CD4-positive, CD25-positive, alpha-beta regulatory T cell (primary cell): ENCODE measurements at regions not wholly inside any gene's neighbourhood (a gene's known extent, or its start where the extent isn't known, plus 50 kb on each side); places are given as distances from the start of the nearest gene placed in this dataset.

Experiments
- ATAC-seq, 2 donors: fragments of 150-1000 bp; cut with Tn5 transposase; one replicate each; pipeline ENCODE4 v1.10.0; 2021; ENCODE audit warnings: low read depth in 2 of 2, moderate number of reproducible peaks in 2 of 2, moderate library complexity in 1 of 2
- DNase-seq, 3 donors: peaks; one replicate each; pipeline versions ENCODE4 v3.0.0 to v3.0.0-alpha.2; 2012 to 2022; ENCODE audit warnings: mixed read lengths in 1 of 3
- H3K27ac ChIP-seq: one replicate; pipeline ENCODE4 v1.7.0; 2013; ENCODE audit warnings: mild to moderate bottlenecking, low read length; ENCODE audit not compliant: insufficient read depth, poor library complexity, severe bottlenecking
- H3K27me3 ChIP-seq: one replicate; pipeline ENCODE4 v1.7.0; 2013; ENCODE audit warnings: low read length; ENCODE audit not compliant: control insufficient read depth, insufficient read depth
- H3K36me3 ChIP-seq: one replicate; pipeline ENCODE4 v1.7.0; 2013; ENCODE audit warnings: mild to moderate bottlenecking, low read length, moderate library complexity; ENCODE audit not compliant: control insufficient read depth, insufficient read depth
- H3K4me1 ChIP-seq: 2 replicates; pipeline ENCODE4 v1.7.0; 2013; ENCODE audit warnings: mild to moderate bottlenecking, low read length; ENCODE audit not compliant: insufficient read depth, control insufficient read depth, poor library complexity, severe bottlenecking
- H3K4me3 ChIP-seq: one replicate; pipeline ENCODE4 v1.7.0; 2013; ENCODE audit warnings: low read depth, mild to moderate bottlenecking, low read length, moderate library complexity
- H3K9me3 ChIP-seq, 2 experiments: 1 replicate in 1 of 2; 2 replicates in 1 of 2; pipeline ENCODE4 v1.7.0; 2013; ENCODE audit warnings: low read length in 2 of 2, mild to moderate bottlenecking in 1 of 2, moderate library complexity in 1 of 2; ENCODE audit not compliant: control insufficient read depth in 2 of 2
- H3K27ac Mint-ChIP-seq, 3 donors: one replicate each; pipeline ENCODE4 v1.8.0; 2020 to 2022; ENCODE audit warnings: mild to moderate bottlenecking in 3 of 3, mixed read lengths in 3 of 3, moderate library complexity in 2 of 3
- H3K27me3 Mint-ChIP-seq: one replicate; pipeline ENCODE4 v1.8.0; 2022; ENCODE audit warnings: mild to moderate bottlenecking, mixed read lengths
- H3K36me3 Mint-ChIP-seq: one replicate; pipeline ENCODE4 v1.8.0; 2020; ENCODE audit warnings: mixed read lengths
- H3K4me1 Mint-ChIP-seq, 4 donors: one replicate each; pipeline ENCODE4 v1.8.0; 2020 to 2022; ENCODE audit warnings: mixed read lengths in 4 of 4, mild to moderate bottlenecking in 1 of 4
- H3K4me3 Mint-ChIP-seq, 4 donors: one replicate each; pipeline ENCODE4 v1.8.0; 2020 to 2022; ENCODE audit warnings: mild to moderate bottlenecking in 4 of 4, mixed read lengths in 4 of 4, moderate library complexity in 3 of 4
- H3K9me3 Mint-ChIP-seq, 7 donors: one replicate each; pipeline ENCODE4 v1.8.0; 2020 to 2022; ENCODE audit warnings: mixed read lengths in 7 of 7, mild to moderate bottlenecking in 3 of 7, moderate library complexity in 2 of 7

DNA sequence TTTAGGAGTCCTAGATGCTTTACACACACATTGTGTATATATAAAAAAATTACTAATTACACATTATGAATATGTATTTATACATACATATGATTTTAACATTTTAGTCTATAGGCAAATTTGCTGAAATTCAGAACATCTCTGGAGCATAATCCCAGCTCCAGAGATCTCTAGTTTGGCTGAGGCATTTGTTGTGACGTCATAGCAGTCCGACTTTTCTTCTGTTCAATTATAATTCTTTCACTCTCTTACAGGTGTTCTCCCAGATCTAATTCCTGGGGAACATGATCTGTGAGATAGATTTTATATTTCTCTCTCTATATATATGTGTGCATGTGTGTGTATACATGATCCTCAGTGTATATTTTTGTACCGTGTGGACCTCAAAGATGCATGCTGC lies 1876.2 kb downstream of the EFNA5 start:
- H3K36me3 ChIP-seq, result no peaks in the 10 kb centered on the region
- no peak overlapping the region for H3K4me3 ChIP-seq
- no peaks in the 10 kb centered on the region for H3K27me3 ChIP-seq
- Mint-ChIP-seq H3K4me3 (no peak overlapping the region), H3K27me3 (no peaks in the 10 kb centered on the region), H3K4me1 (no peaks in the 10 kb centered on the region), H3K36me3 (no peaks in the 10 kb centered on the region), H3K27ac (no peak overlapping the region), H3K9me3 (peaks cover 3 to 22% (median 6%) of the 10 kb centered on the region in 7 donors)
- no peak overlapping the region for H3K27ac ChIP-seq
- H3K9me3 ChIP-seq, result no peaks in the 10 kb centered on the region
- H3K4me1 ChIP-seq, result no peaks in the 10 kb centered on the region
- ATAC-seq (no peak), DNase-seq (no peak)

DNA sequence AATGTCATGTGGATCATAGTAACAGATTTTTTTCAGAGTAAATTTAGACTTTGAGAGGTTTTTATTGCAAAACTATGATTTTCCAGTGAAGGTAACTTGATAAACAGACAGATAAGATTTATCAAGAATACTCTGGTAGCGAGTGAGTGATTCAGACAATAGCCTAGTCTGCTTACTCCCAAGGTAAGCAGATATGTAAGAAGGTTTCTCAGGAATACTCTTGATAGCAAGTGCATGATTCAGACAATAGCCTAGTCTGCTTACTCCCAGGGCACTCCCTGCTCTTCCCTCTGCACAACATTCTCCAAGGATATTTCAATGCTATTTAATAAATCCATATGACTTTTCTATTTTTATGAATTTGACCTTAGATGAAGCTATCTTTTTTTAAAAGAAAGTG lies 1881.5 kb downstream of the EFNA5 start:
- H3K4me1 ChIP-seq, result no peaks in the 10 kb centered on the region
- H3K4me3 ChIP-seq, result no peak overlapping the region
- Mint-ChIP-seq H3K27me3 (no peaks in the 10 kb centered on the region), H3K9me3 (peaks cover 0 to 5% (median 4%) of the 10 kb centered on the region in 7 donors), H3K4me1 (no peaks in the 10 kb centered on the region), H3K4me3 (no peak overlapping the region), H3K27ac (no peak overlapping the region), H3K36me3 (no peaks in the 10 kb centered on the region)
- H3K9me3 ChIP-seq, result no peaks in the 10 kb centered on the region
- H3K36me3 ChIP-seq, result no peaks in the 10 kb centered on the region
- no peaks in the 10 kb centered on the region for H3K27me3 ChIP-seq
- DNase-seq (no peak), ATAC-seq (no peak)
- no peak overlapping the region for H3K27ac ChIP-seq

DNA sequence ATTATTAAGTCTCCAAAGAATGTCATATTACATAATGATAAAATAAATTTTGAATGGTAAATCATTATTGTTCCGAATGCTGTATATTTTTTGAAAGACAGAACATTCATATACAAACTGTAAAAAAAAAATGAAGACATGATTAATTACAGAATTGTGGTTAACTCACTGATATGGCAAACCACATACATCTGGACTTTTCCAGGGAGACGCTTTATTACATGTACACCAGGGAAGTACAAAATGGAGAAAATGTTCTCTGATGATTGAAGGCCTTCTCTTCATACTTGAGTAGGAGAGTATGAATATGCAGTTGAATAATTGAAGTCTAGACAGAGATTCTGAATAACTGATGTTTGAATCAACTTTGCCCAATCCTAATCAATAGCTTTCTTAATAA lies 1886.9 kb downstream of the EFNA5 start:
- H3K27ac ChIP-seq, result no peak overlapping the region
- Mint-ChIP-seq H3K27ac (no peak overlapping the region), H3K27me3 (no peaks in the 10 kb centered on the region), H3K36me3 (no peaks in the 10 kb centered on the region), H3K9me3 (peaks cover 0 to 5% (median 2%) of the 10 kb centered on the region in 7 donors), H3K4me3 (no peak overlapping the region), H3K4me1 (no peaks in the 10 kb centered on the region)
- no peak overlapping the region for H3K4me3 ChIP-seq
- DNase-seq (no peak), ATAC-seq (no peak)
- H3K9me3 ChIP-seq, result peaks cover 0 to 2% of the 10 kb centered on the region in 2 experiments
- H3K36me3 ChIP-seq, result no peaks in the 10 kb centered on the region
- H3K27me3 ChIP-seq, result no peaks in the 10 kb centered on the region
- no peaks in the 10 kb centered on the region for H3K4me1 ChIP-seq

DNA sequence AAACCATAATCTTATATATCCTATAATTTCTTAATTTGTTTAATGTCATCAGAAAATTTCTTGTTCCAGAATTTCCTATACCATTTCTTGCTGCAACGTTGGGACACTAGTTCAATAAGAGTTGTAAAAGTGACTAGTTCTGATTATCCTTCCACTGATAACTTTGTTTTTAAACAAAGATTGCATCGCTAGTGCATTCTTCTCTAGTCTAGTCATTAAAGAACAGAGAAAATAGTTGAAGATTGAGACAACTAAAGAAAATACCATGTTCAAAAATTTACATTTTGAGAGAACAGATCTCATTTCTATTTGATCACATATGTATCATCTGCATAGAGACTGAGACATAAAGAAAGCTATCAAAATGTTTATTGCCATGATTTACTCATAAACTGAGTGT lies 1888.2 kb downstream of the EFNA5 start:
- H3K36me3 Mint-ChIP-seq, result no peaks in the 10 kb centered on the region
- H3K4me1 ChIP-seq, result no peaks in the 10 kb centered on the region
- H3K9me3 Mint-ChIP-seq, result peaks cover 0 to 10% (median 2%) of the 10 kb centered on the region in 7 donors
- DNase-seq (no peak), ATAC-seq (no peak)
- H3K9me3 ChIP-seq, result peaks cover 0 to 2% of the 10 kb centered on the region in 2 experiments
- H3K4me1 Mint-ChIP-seq, result no peaks in the 10 kb centered on the region
- no peaks in the 10 kb centered on the region for H3K27me3 ChIP-seq
- no peaks in the 10 kb centered on the region for H3K36me3 ChIP-seq
- H3K27ac ChIP-seq, result no peak overlapping the region
- no peak overlapping the region for H3K4me3 ChIP-seq
- H3K27ac Mint-ChIP-seq, result no peak overlapping the region
- no peaks in the 10 kb centered on the region for H3K27me3 Mint-ChIP-seq
- H3K4me3 Mint-ChIP-seq, result no peak overlapping the region

DNA sequence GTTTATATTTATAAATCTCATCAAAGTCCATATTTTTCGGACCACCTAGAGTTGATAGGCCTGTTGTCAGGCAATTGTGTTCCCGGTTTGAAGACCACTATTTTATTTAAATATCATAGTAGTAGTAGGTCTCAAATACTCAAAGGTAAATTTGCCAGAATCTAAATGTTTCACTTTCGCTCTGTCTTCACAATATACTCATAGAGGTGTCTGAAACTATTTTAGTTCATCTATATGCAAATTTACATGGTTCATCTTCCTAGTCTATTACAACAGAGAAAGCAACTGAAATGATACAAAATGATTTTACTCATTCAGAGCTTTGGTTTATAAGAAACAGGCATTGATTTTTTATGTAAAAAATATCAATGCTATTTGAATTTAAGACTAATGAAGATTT lies 1897.5 kb downstream of the EFNA5 start:
- Histone ChIP-seq H3K4me3 (no peak overlapping the region), H3K9me3 (no peaks in the 10 kb centered on the region), H3K4me1 (no peaks in the 10 kb centered on the region), H3K27ac (no peak overlapping the region), H3K27me3 (no peaks in the 10 kb centered on the region), H3K36me3 (no peaks in the 10 kb centered on the region)
- Mint-ChIP-seq H3K4me3 (no peak overlapping the region), H3K27ac (no peak overlapping the region), H3K27me3 (no peaks in the 10 kb centered on the region), H3K9me3 (peaks cover 0 to 13% (median 2%) of the 10 kb centered on the region in 7 donors), H3K4me1 (no peaks in the 10 kb centered on the region), H3K36me3 (no peaks in the 10 kb centered on the region)
- DNase-seq (no peak), ATAC-seq (no peak)

DNA sequence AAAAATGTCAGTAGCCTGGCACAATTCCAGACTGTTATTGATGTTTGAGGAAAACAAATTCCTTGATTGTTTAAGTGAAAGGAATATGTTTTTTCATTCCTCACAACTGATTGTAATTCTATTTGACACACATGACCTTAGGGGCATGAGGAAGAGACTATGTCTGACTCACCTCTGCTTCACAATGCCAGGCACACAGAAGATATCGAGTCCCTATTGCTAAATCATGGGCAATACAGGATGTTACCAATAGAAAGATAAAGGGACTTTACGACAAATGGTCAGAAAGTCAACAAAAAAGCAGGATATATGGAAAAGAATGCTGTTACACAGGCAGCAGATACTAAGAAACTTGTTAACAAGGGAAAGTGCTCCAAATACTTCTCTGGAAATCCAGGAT lies 1903.5 kb downstream of the EFNA5 start:
- Mint-ChIP-seq H3K4me3 (no peak overlapping the region), H3K36me3 (no peaks in the 10 kb centered on the region), H3K27me3 (no peaks in the 10 kb centered on the region), H3K4me1 (no peaks in the 10 kb centered on the region), H3K27ac (no peak overlapping the region), H3K9me3 (peaks cover 1 to 23% (median 6%) of the 10 kb centered on the region in 7 donors)
- no peak for ATAC-seq
- H3K27ac ChIP-seq, result no peak overlapping the region
- peaks cover 0 to 4% of the 10 kb centered on the region in 2 experiments for H3K9me3 ChIP-seq
- no peaks in the 10 kb centered on the region for H3K36me3 ChIP-seq
- no peak overlapping the region for H3K4me3 ChIP-seq
- H3K4me1 ChIP-seq, result no peaks in the 10 kb centered on the region
- H3K27me3 ChIP-seq, result no peaks in the 10 kb centered on the region
- DNase-seq, result no peak

DNA sequence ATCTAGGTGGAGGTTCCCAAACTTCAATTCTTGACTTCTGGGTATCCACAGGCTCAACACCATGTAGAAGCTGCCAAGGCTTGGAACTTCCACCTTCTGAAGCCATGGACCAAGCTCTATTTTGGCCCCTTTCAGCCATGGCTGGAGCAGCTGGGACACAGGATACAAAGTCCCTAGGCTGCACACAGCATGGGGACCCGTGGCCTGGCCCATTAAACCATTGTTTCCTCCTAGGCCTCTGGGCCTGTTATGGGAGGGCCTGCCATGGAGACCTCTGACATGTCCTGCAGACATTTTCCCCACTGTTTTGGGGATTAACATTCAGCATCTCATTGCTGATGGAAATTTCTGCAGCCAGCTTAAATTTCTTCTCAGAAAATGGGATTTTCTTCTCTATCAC lies 1908.0 kb downstream of the EFNA5 start:
- Histone ChIP-seq H3K27ac (no peak overlapping the region), H3K27me3 (no peaks in the 10 kb centered on the region), H3K4me1 (no peaks in the 10 kb centered on the region), H3K4me3 (no peak overlapping the region), H3K36me3 (no peaks in the 10 kb centered on the region), H3K9me3 (peaks cover 0 to 20% of the 10 kb centered on the region in 2 experiments)
- no peak overlapping the region for H3K27ac Mint-ChIP-seq
- peaks cover 4 to 37% (median 17%) of the 10 kb centered on the region in 7 donors for H3K9me3 Mint-ChIP-seq
- no peaks in the 10 kb centered on the region for H3K36me3 Mint-ChIP-seq
- ATAC-seq (no peak), DNase-seq (no peak)
- no peak overlapping the region for H3K4me3 Mint-ChIP-seq
- H3K27me3 Mint-ChIP-seq, result no peaks in the 10 kb centered on the region
- H3K4me1 Mint-ChIP-seq, result no peaks in the 10 kb centered on the region

DNA sequence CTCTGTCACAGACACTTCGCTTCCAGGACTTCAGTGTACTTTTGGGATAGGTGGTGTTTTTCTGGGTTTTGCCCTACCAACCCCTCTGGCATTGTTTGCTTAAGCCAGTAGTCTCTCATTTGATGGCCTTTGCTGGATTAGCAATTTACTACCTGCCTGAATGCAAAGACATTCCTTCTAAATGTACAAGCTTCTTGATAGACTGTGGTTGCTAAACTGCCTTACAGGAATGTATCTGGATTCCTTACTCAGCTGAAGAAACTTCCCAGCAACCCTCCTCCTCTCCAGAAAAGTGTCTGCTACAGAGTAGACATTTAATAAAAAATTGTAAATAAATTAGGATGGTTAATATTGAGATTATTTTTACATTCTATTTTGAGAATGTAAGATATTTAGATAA lies 1916.7 kb downstream of the EFNA5 start:
- Histone ChIP-seq H3K9me3 (peaks cover 0 to 3% of the 10 kb centered on the region in 2 experiments), H3K4me1 (no peaks in the 10 kb centered on the region), H3K36me3 (no peaks in the 10 kb centered on the region), H3K27ac (no peak overlapping the region), H3K27me3 (no peaks in the 10 kb centered on the region), H3K4me3 (no peak overlapping the region)
- DNase-seq (no peak), ATAC-seq (no peak)
- no peak overlapping the region for H3K27ac Mint-ChIP-seq
- H3K9me3 Mint-ChIP-seq, result peaks cover 2 to 14% (median 7%) of the 10 kb centered on the region in 7 donors
- no peaks in the 10 kb centered on the region for H3K27me3 Mint-ChIP-seq
- H3K36me3 Mint-ChIP-seq, result no peaks in the 10 kb centered on the region
- no peaks in the 10 kb centered on the region for H3K4me1 Mint-ChIP-seq
- H3K4me3 Mint-ChIP-seq, result no peak overlapping the region
